ENCODE measurements at regions not wholly inside any gene's neighbourhood (a gene's known extent, or its start where the extent isn't known, plus 50 kb on each side); places are given as distances from the start of the nearest gene placed in this dataset.

- DNase-seq (ENCODE audit: low read depth in 1 of 2, low spot score in 1 of 2), result no peak
- TF ChIP-seq JUND (IDR thresholded peaks at IDR 0.05; ENCODE audit: low read depth), result peak; percentile 30; the same call in 1 of the 2 replicates
- in situ Hi-C loops (cut with HindIII; ENCODE audit: low pct_unique_long_range_greater_than_20kb, low sequenced_read_pairs), result no loop called here
Observed at GRCh38 chr5:57839025-57839424, 356.4 kb upstream of the ACTBL2 start.

DNA sequence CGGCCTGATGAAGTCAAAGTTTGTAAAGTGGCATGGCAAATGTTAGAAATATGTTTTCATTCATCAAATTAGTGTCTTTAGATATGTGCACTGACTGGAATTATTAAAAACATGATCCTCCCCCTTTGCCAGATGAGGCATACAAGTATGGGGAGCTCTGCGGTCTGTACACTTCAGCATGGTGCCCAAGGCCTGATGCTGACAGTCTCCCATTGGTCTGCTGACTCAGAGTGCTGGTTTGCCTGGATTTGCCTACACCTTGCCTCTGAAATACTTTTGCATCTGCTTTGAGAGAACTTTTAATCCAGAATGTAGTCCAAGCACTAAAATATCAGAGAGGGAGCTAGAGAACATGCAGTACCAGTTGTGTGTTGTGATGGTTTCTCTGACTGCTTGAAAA lies 354.3 kb upstream of the ACTBL2 start:
- TF ChIP-seq JUND (IDR thresholded peaks at IDR 0.05; ENCODE audit: low read depth), result no peak
- in situ Hi-C loops (cut with HindIII; ENCODE audit: low pct_unique_long_range_greater_than_20kb, low sequenced_read_pairs), result no loop called here
- no peak for DNase-seq (ENCODE audit: low read depth in 1 of 2, low spot score in 1 of 2)

DNA sequence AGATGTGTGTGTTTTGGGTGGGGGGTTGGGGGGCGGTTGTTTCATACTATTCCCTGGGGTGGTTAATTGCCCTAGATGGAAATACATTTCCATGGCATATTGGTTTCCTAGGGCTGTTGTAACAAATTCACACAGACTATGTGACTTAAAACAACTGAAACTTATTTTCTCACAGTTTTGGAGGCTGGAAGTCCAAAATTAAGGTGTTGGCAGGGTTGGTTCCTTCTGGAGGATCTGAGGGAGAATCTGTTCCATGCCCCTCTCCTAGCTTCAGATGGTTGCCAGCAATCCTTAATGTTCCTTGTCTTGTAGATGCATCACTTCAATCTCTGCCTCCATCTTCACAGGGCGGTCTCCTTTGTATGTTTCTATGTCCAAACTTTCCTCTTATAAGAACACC lies 353.7 kb upstream of the ACTBL2 start:
- DNase-seq (ENCODE audit: low read depth in 1 of 2, low spot score in 1 of 2), result no peak

GRCh38 chr5:57834829-57835608 lies 352.4 kb upstream of the ACTBL2 start:
- DNase-seq (ENCODE audit: low read depth in 1 of 2, low spot score in 1 of 2), result peak in 1 of 2 experiments; percentile 79
- TF ChIP-seq JUND (IDR thresholded peaks at IDR 0.05; ENCODE audit: low read depth), result no peak
- in situ Hi-C loops (cut with HindIII; ENCODE audit: low pct_unique_long_range_greater_than_20kb, low sequenced_read_pairs), result no loop called here

More for the DNA sequence above, 353.7 kb upstream of the ACTBL2 start:
- in situ Hi-C loops (cut with HindIII; ENCODE audit: low pct_unique_long_range_greater_than_20kb, low sequenced_read_pairs), result no loop called here
- TF ChIP-seq JUND (IDR thresholded peaks at IDR 0.05; ENCODE audit: low read depth), result no peak

GRCh38 chr5:57833489-57833888 lies 350.9 kb upstream of the ACTBL2 start:
- in situ Hi-C loops (cut with HindIII; ENCODE audit: low pct_unique_long_range_greater_than_20kb, low sequenced_read_pairs), result no loop called here
- no peak for DNase-seq (ENCODE audit: low read depth in 1 of 2, low spot score in 1 of 2)
- TF ChIP-seq JUND (IDR thresholded peaks at IDR 0.05; ENCODE audit: low read depth), result no peak

- in situ Hi-C loops (cut with HindIII; ENCODE audit: low pct_unique_long_range_greater_than_20kb, low sequenced_read_pairs), result no loop called here
- DNase-seq (ENCODE audit: low read depth in 1 of 2, low spot score in 1 of 2), result no peak
- no peak for TF ChIP-seq JUND (IDR thresholded peaks at IDR 0.05; ENCODE audit: low read depth)
Observed at GRCh38 chr5:57832875-57833274, 350.3 kb upstream of the ACTBL2 start.

DNA sequence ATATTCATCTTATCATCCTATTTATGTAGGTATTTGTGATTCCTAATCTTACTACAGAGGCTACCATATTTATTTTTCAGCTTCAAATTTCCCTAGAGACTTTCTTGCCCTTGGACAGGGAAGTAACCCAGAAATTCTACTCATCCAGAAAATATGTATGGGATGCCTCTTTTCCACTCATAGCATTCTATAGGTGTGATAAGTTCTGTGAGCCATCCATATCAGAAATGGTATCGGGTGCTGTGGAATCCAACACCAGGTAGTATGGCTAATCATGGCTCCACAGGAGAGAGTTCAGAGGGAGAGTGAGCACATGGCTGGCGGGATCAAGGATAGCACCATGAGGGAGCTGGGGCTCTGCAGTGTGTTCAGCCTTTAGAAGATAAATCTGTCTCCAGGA lies 349.3 kb upstream of the ACTBL2 start:
- no peak for TF ChIP-seq JUND (IDR thresholded peaks at IDR 0.05; ENCODE audit: low read depth)
- DNase-seq (ENCODE audit: low read depth in 1 of 2, low spot score in 1 of 2), result no peak
- in situ Hi-C loops (cut with HindIII; ENCODE audit: low pct_unique_long_range_greater_than_20kb, low sequenced_read_pairs), result no loop called here

DNA sequence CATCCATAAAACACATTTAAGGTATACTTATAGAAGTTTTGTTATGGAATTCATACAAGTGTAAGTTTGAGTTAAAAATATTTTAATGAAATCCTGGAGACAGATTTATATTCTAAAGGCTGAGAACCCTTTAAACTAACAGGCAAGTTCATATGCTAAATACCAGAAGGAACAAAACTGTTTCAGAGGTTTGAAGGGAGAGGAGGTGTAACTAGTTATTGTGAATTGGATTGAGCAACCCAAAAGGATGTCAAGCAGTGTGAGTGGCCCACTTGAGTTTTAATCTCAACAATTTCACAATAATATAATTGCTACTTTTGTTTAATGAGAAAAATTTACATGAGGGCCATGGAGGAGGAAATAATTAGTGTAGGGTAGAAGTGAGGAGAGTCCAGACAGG lies 348.5 kb upstream of the ACTBL2 start:
- no peak for TF ChIP-seq JUND (IDR thresholded peaks at IDR 0.05; ENCODE audit: low read depth)
- DNase-seq (ENCODE audit: low read depth in 1 of 2, low spot score in 1 of 2), result no peak
- in situ Hi-C loops (cut with HindIII; ENCODE audit: low pct_unique_long_range_greater_than_20kb, low sequenced_read_pairs), result no loop called here

- DNase-seq (ENCODE audit: low read depth in 1 of 2, low spot score in 1 of 2), result no peak
- in situ Hi-C loops (cut with HindIII; ENCODE audit: low pct_unique_long_range_greater_than_20kb, low sequenced_read_pairs), result no loop called here
- TF ChIP-seq JUND (IDR thresholded peaks at IDR 0.05; ENCODE audit: low read depth), result no peak
Observed at GRCh38 chr5:57828221-57828620, 345.6 kb upstream of the ACTBL2 start.

GRCh38 chr5:57825031-57825686 lies 342.5 kb upstream of the ACTBL2 start:
- DNase-seq (ENCODE audit: low read depth in 1 of 2, low spot score in 1 of 2), result peak in 1 of 2 experiments; percentile 49
- in situ Hi-C loops (cut with HindIII; ENCODE audit: low pct_unique_long_range_greater_than_20kb, low sequenced_read_pairs), result no loop called here
- no peak for TF ChIP-seq JUND (IDR thresholded peaks at IDR 0.05; ENCODE audit: low read depth)

DNA sequence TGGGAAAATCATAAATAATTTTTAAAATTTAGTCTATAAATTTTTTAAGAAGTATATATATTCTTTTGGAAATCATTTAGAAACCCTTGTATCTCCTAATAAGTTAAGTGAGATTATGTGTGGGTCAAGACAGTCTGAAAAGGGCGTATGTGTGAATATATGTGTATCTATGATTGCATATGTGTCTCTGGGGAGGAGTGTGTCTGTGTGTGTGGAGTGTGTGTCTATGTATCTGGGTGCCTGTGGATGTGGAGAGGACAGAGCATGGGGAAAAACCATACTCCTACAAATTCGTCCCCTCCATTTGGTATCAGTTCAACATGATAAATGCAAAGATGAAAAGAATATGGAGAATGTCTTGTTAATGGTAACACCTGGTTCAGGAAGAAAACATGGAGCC lies 342.0 kb upstream of the ACTBL2 start:
- in situ Hi-C loops (cut with HindIII; ENCODE audit: low pct_unique_long_range_greater_than_20kb, low sequenced_read_pairs), result no loop called here
- no peak for DNase-seq (ENCODE audit: low read depth in 1 of 2, low spot score in 1 of 2)
- TF ChIP-seq JUND (IDR thresholded peaks at IDR 0.05; ENCODE audit: low read depth), result no peak

GRCh38 chr5:57824047-57824446 lies 341.4 kb upstream of the ACTBL2 start:
- no peak for TF ChIP-seq JUND (IDR thresholded peaks at IDR 0.05; ENCODE audit: low read depth)
- in situ Hi-C loops (cut with HindIII; ENCODE audit: low pct_unique_long_range_greater_than_20kb, low sequenced_read_pairs), result no loop called here
- DNase-seq (ENCODE audit: low read depth in 1 of 2, low spot score in 1 of 2), result no peak

DNA sequence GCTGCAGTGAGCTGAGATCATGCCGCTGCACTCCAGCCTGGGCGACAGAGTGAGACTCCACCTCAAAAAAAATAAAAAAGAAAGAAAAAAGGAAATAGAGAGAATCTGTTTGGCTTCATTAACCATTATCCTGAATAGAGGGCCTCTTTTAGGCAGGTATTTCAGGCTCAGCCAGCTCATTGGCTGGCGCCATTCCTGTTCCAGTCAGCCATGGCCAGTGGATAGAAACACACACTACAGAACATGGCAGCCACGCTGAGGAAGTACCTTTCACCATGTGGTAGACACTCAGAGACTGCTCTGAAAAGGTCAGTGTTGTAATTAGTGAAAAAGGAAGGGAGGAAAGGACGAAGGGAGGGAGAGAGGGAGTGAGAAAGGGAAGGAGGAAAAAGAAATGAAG lies 340.0 kb upstream of the ACTBL2 start:
- no peak for TF ChIP-seq JUND (IDR thresholded peaks at IDR 0.05; ENCODE audit: low read depth)
- no peak for DNase-seq (ENCODE audit: low read depth in 1 of 2, low spot score in 1 of 2)
- in situ Hi-C loops (cut with HindIII; ENCODE audit: low pct_unique_long_range_greater_than_20kb, low sequenced_read_pairs), result no loop called here

All from T47D (cell line).